Type B pancreatic cell (in vitro differentiated cells): ENCODE measurements at regions not wholly inside any gene's neighbourhood (a gene's known extent, or its start where the extent isn't known, plus 50 kb on each side); places are given as distances from the start of the nearest gene placed in this dataset.

Experiments
- DNase-seq: peaks from one replicate; pipeline ENCODE4 v3.0.0; 2021; ENCODE audit warnings: mixed read lengths; ENCODE audit not compliant: unreplicated experiment; ENCODE audit errors: extremely low spot score
- H3K27ac Mint-ChIP-seq: 2 replicates; pipeline ENCODE4 v1.8.0; 2021; ENCODE audit warnings: mild to moderate bottlenecking, mixed read lengths
- H3K27me3 Mint-ChIP-seq: 2 replicates; pipeline ENCODE4 v1.8.0; 2021; ENCODE audit warnings: mixed read lengths
- H3K36me3 Mint-ChIP-seq: 2 replicates; pipeline ENCODE4 v1.8.0; 2021; ENCODE audit warnings: mixed read lengths
- H3K4me1 Mint-ChIP-seq: one replicate; pipeline ENCODE4 v1.8.0; 2021; ENCODE audit warnings: mixed read lengths; ENCODE audit not compliant: unreplicated experiment
- H3K4me3 Mint-ChIP-seq: 2 replicates; pipeline ENCODE4 v1.8.0; 2021; ENCODE audit warnings: mild to moderate bottlenecking, mixed read lengths
- H3K9me3 Mint-ChIP-seq: 2 replicates; pipeline ENCODE4 v1.8.0; 2021; ENCODE audit warnings: mixed read lengths
- TF ChIP-seq, protein P1 (sequence below): fragments of 200-600 bp; sonication (generic); conservative IDR thresholded peaks from 2 replicates; pipeline ENCODE4 v1.5.0; 2021; ENCODE audit warnings: antibody characterized with exemption, mild to moderate bottlenecking

DNA sequence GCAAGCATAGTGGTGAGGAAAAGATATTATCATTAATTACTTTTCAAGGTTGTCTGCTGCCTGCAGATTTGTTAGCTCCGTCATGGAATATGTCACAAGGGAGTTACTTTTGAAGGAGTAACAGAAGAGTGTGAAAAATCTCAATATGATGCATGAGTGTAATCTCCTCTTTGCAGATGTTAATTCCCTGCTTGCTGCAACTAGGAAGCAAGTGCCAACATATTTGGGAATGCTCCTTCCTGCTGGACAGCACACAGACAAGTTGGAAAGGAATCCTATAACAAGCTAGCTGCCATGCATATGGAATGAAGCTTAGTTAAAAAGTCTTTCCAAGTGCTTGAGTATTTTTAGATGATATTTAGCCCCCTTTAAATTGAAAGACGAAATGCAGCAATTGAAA is 2023.6 kb upstream of the CDH6 start:
- TF ChIP-seq, protein P1, sequence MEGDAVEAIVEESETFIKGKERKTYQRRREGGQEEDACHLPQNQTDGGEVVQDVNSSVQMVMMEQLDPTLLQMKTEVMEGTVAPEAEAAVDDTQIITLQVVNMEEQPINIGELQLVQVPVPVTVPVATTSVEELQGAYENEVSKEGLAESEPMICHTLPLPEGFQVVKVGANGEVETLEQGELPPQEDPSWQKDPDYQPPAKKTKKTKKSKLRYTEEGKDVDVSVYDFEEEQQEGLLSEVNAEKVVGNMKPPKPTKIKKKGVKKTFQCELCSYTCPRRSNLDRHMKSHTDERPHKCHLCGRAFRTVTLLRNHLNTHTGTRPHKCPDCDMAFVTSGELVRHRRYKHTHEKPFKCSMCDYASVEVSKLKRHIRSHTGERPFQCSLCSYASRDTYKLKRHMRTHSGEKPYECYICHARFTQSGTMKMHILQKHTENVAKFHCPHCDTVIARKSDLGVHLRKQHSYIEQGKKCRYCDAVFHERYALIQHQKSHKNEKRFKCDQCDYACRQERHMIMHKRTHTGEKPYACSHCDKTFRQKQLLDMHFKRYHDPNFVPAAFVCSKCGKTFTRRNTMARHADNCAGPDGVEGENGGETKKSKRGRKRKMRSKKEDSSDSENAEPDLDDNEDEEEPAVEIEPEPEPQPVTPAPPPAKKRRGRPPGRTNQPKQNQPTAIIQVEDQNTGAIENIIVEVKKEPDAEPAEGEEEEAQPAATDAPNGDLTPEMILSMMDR: no peak
- no peaks in the 10 kb centered on the region for H3K4me1 Mint-ChIP-seq
- peaks cover 4% of the 10 kb centered on the region for H3K9me3 Mint-ChIP-seq
- H3K27ac Mint-ChIP-seq: no peak overlapping the region
- DNase-seq: no peak
- no peaks in the 10 kb centered on the region for H3K27me3 Mint-ChIP-seq
- no peaks in the 10 kb centered on the region for H3K36me3 Mint-ChIP-seq
- H3K4me3 Mint-ChIP-seq: no peak overlapping the region

DNA sequence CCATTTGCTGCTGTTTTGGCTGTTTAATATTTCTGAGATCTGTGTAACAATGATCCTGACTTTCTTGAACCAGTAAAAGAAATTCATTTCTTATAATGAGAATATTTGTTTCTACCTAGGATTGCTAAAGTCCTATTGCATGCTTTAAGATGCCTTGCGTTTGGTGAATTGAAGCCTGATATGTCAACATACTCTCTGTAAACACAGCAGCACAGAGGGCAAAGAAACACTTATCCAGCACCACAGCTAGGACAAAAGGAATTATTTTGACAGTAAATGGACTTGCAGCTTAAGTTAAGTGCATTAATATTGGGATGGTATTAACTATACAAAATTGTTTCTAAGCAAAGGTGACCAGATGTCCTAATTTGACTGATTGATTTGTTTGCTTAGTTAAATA is 2031.2 kb upstream of the CDH6 start:
- no peak for DNase-seq
- Mint-ChIP-seq H3K4me3 (no peak overlapping the region), H3K36me3 (no peaks in the 10 kb centered on the region), H3K4me1 (no peaks in the 10 kb centered on the region), H3K27ac (no peak overlapping the region), H3K9me3 (no peaks in the 10 kb centered on the region), H3K27me3 (no peaks in the 10 kb centered on the region)
- TF ChIP-seq, protein P1: no peak

DNA sequence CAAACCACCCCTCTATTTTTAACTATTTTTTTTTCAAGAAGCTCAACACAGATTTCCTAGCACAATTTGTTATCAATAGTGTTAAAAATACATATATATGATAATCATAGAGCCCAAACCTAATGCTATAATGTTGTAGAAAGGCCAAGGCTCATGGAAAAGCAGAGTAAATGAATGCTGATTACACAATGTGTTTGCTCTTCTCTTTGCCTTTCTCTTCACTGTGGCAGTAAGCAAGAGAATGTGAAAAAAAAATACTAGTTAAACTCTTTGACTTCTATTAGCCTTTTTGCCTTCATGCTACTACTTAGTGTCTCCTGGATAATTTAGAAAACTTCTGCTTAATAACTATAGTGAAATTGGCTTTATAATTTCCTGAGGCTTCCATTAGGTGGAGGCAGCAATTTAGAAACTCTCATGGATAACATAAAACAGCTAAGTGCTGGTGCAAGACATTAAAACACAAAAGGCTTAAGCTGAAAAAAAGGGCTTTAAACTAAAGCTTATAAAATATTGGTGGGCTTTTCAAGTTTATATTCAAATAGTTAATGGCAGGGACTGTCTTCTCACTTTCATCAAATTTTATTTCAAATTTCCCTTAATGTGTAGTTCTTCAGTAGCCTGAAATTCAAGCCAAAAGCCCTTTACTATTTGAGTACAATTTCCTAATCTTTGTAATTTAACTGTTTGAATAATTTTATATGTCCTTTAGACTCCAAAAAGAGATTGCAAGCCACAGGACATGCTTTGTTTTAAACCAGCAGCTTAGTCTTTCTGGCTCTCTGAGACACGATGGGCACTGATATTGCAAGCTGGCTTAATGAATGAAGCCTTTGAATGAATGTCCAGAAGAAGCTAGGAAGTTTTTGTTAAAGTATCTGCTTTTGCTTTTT is 2031.8 kb upstream of the CDH6 start:
- Mint-ChIP-seq H3K27me3 (no peaks in the 10 kb centered on the region), H3K9me3 (no peaks in the 10 kb centered on the region), H3K4me1 (no peaks in the 10 kb centered on the region), H3K36me3 (no peaks in the 10 kb centered on the region), H3K27ac (no peak overlapping the region), H3K4me3 (no peak overlapping the region)
- TF ChIP-seq, protein P1: no peak
- no peak for DNase-seq

DNA sequence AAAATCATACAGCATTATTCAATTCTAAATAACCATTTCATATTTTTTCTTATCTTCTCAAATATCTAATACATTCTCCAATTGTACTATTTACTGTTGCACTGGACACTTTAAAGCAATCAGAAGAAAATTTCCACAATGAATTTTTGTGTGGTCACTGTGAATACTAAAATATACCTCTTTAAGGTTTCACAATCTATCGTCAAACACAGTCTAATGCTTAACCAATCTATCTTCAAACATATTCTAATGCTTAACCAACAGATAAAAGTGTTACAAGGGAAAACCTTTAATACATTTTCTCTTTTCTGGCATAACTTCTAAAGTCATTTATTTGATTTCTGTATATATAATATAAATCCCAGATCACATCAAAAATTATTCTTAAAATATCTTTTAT is 2035.5 kb upstream of the CDH6 start:
- TF ChIP-seq, protein P1: no peak
- H3K4me1 Mint-ChIP-seq: no peaks in the 10 kb centered on the region
- H3K9me3 Mint-ChIP-seq: no peaks in the 10 kb centered on the region
- no peak overlapping the region for H3K4me3 Mint-ChIP-seq
- no peak for DNase-seq
- H3K27me3 Mint-ChIP-seq: no peaks in the 10 kb centered on the region
- no peaks in the 10 kb centered on the region for H3K36me3 Mint-ChIP-seq
- H3K27ac Mint-ChIP-seq: no peak overlapping the region

DNA sequence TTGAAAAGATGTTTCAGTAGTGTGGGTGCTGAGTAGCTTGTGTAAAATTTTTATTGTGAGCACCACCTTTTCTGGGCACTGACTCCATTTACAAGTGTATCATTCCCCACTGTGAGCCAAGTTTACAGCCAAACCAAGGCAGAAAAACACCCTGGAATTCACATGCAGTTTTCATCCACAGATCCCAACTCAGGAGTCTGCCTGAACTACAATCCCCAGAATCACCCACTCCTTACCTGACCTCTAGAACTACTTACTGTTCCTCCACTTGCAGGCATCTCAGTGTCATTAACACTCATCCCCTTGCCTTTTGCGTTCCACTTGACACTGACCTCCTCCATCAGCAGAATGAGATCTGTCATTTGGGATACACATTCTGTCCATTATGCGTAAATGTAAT is 2042.6 kb upstream of the CDH6 start:
- TF ChIP-seq, protein P1: no peak
- Mint-ChIP-seq H3K27me3 (peaks cover 6% of the 10 kb centered on the region), H3K4me3 (no peak overlapping the region), H3K4me1 (no peaks in the 10 kb centered on the region), H3K27ac (no peak overlapping the region), H3K36me3 (no peaks in the 10 kb centered on the region), H3K9me3 (no peaks in the 10 kb centered on the region)
- no peak for DNase-seq
